Panc1 (cell line): ENCODE measurements at regions not wholly inside any gene's neighbourhood (a gene's known extent, or its start where the extent isn't known, plus 50 kb on each side); places are given as distances from the start of the nearest gene placed in this dataset.

Source experiments
- POLR2AphosphoS5 ChIP-seq: IDR thresholded peaks from 2 replicates; pipeline ENCODE4 v1.6.1; 2012; ENCODE audit warnings: mild to moderate bottlenecking, low read depth, low read length, moderate library complexity
- TF ChIP-seq, protein P1 (sequence below): fragments of 450-650 bp; IDR thresholded peaks from 2 replicates; pipeline ENCODE4 v1.5.1; 2017; ENCODE audit warnings: mild to moderate bottlenecking
- TF ChIP-seq, protein P2 (sequence below), 2 experiments: IDR thresholded peaks; 2 replicates each; pipeline ENCODE4 v1.6.1; 2011 to 2012; ENCODE audit warnings: low read depth in 2 of 2, control low read depth in 1 of 2, low read length in 1 of 2, mild to moderate bottlenecking in 1 of 2, moderate library complexity in 1 of 2; ENCODE audit not compliant: insufficient read depth in 1 of 2

DNA sequence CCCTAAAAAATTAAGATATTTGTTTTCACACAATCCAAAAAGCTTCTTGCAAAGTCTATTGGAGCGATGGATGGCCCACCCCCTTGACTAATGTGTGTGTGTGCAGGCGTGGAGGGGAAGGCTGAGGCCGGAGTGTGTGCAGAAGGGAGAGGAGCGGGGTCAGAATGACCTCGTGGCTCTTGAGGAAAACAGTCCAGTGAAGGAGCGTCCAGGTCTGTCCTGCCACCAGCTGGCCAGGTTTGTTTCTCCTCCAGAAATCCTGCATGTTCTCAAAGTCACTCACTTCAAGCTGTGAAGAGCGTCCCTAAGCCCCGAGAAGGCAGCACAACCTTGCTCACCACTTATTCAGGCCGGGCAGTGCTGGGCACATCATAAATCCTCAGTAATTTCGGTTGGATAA, 69.5 kb upstream of the SSX2IP start:
- TF ChIP-seq, protein P1, sequence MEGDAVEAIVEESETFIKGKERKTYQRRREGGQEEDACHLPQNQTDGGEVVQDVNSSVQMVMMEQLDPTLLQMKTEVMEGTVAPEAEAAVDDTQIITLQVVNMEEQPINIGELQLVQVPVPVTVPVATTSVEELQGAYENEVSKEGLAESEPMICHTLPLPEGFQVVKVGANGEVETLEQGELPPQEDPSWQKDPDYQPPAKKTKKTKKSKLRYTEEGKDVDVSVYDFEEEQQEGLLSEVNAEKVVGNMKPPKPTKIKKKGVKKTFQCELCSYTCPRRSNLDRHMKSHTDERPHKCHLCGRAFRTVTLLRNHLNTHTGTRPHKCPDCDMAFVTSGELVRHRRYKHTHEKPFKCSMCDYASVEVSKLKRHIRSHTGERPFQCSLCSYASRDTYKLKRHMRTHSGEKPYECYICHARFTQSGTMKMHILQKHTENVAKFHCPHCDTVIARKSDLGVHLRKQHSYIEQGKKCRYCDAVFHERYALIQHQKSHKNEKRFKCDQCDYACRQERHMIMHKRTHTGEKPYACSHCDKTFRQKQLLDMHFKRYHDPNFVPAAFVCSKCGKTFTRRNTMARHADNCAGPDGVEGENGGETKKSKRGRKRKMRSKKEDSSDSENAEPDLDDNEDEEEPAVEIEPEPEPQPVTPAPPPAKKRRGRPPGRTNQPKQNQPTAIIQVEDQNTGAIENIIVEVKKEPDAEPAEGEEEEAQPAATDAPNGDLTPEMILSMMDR = peak; percentile 35; the same call in 1 of the 2 replicates
- TF ChIP-seq POLR2AphosphoS5 = no peak
- TF ChIP-seq, protein P2, sequence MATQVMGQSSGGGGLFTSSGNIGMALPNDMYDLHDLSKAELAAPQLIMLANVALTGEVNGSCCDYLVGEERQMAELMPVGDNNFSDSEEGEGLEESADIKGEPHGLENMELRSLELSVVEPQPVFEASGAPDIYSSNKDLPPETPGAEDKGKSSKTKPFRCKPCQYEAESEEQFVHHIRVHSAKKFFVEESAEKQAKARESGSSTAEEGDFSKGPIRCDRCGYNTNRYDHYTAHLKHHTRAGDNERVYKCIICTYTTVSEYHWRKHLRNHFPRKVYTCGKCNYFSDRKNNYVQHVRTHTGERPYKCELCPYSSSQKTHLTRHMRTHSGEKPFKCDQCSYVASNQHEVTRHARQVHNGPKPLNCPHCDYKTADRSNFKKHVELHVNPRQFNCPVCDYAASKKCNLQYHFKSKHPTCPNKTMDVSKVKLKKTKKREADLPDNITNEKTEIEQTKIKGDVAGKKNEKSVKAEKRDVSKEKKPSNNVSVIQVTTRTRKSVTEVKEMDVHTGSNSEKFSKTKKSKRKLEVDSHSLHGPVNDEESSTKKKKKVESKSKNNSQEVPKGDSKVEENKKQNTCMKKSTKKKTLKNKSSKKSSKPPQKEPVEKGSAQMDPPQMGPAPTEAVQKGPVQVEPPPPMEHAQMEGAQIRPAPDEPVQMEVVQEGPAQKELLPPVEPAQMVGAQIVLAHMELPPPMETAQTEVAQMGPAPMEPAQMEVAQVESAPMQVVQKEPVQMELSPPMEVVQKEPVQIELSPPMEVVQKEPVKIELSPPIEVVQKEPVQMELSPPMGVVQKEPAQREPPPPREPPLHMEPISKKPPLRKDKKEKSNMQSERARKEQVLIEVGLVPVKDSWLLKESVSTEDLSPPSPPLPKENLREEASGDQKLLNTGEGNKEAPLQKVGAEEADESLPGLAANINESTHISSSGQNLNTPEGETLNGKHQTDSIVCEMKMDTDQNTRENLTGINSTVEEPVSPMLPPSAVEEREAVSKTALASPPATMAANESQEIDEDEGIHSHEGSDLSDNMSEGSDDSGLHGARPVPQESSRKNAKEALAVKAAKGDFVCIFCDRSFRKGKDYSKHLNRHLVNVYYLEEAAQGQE (IDR thresholded peaks at IDR 0.05; ENCODE audit: insufficient read depth in 1 of 2, low read depth in 2 of 2, low read length in 1 of 2) = no peak
